RWPE2 (cell line): ENCODE measurements at regions not wholly inside any gene's neighbourhood (a gene's known extent, or its start where the extent isn't known, plus 50 kb on each side); places are given as distances from the start of the nearest gene placed in this dataset.

Experiments used
- ATAC-seq: fragments of 200-7000 bp; cut with Tn5 transposase; 3 replicates; pipeline ENCODE4 v1.9.1; 2021; ENCODE audit warnings: low read depth
- DNase-seq: peaks from one replicate; pipeline ENCODE4 v3.0.0-alpha.2; 2020; ENCODE audit warnings: low spot score
- H3K27ac ChIP-seq: fragments of 450-650 bp; 2 replicates; pipeline ENCODE4 v1.5.1; 2017; ENCODE audit warnings: mild to moderate bottlenecking; ENCODE audit not compliant: poor library complexity, severe bottlenecking
- H3K27me3 ChIP-seq: fragments of 250-450 bp; sonication (Bioruptor Pico); 2 replicates; pipeline ENCODE4 v1.5.1; 2021; ENCODE audit warnings: mild to moderate bottlenecking, moderate library complexity; ENCODE audit not compliant: insufficient read depth, poor library complexity, severe bottlenecking
- H3K36me3 ChIP-seq: fragments of 250-450 bp; sonication (Bioruptor Pico); 2 replicates; pipeline ENCODE4 v1.5.1; 2020; ENCODE audit warnings: low read depth, mild to moderate bottlenecking, moderate library complexity
- H3K4me1 ChIP-seq: fragments of 250-450 bp; sonication (Bioruptor Pico); 2 replicates; pipeline ENCODE4 v1.5.1; 2021; ENCODE audit warnings: mild to moderate bottlenecking, moderate library complexity; ENCODE audit not compliant: insufficient read depth, poor library complexity, severe bottlenecking
- H3K4me3 ChIP-seq: fragments of 250-450 bp; sonication (Bioruptor Pico); 2 replicates; pipeline ENCODE4 v1.5.1; 2021; ENCODE audit warnings: mild to moderate bottlenecking, moderate library complexity; ENCODE audit not compliant: severe bottlenecking
- H3K9me3 ChIP-seq: fragments of 250-450 bp; sonication (Bioruptor Pico); 2 replicates; pipeline ENCODE4 v1.5.1; 2021; ENCODE audit warnings: mild to moderate bottlenecking, moderate library complexity; ENCODE audit not compliant: severe bottlenecking
- CTCF ChIP-seq: fragments of 450-650 bp; IDR thresholded peaks from one replicate; pipeline ENCODE4 v1.5.1; 2017; ENCODE audit warnings: mild to moderate bottlenecking, moderate library complexity; ENCODE audit not compliant: poor library complexity, severe bottlenecking

GRCh38 chr2:217399291-217399690 lies 539.4 kb upstream of the TNP1 start:
- ATAC-seq (no peak; the same call in 2 of the 3 replicates), DNase-seq (no peak)
- Histone ChIP-seq H3K27me3 (no peaks in the 10 kb centered on the region), H3K4me1 (peaks cover 18% of the 10 kb centered on the region), H3K36me3 (no peaks in the 10 kb centered on the region), H3K27ac (no peak overlapping the region), H3K9me3 (no peaks in the 10 kb centered on the region), H3K4me3 (no peak overlapping the region)
- TF ChIP-seq CTCF: no peak

- no peak for TF ChIP-seq CTCF
- H3K9me3 ChIP-seq: no peaks in the 10 kb centered on the region
- ATAC-seq: no peak
- no peaks in the 10 kb centered on the region for H3K27me3 ChIP-seq
- H3K36me3 ChIP-seq: no peaks in the 10 kb centered on the region
- no peak for DNase-seq
- no peak overlapping the region for H3K4me3 ChIP-seq
- H3K27ac ChIP-seq: no peak overlapping the region
- H3K4me1 ChIP-seq: peaks cover 21% of the 10 kb centered on the region
Measured at GRCh38 chr2:217398860-217399259, 539.0 kb upstream of the TNP1 start.

GRCh38 chr2:217398101-217398500 lies 538.2 kb upstream of the TNP1 start:
- no peak overlapping the region for H3K27ac ChIP-seq
- no peak for TF ChIP-seq CTCF
- peaks cover 19% of the 10 kb centered on the region for H3K4me1 ChIP-seq
- H3K36me3 ChIP-seq: no peaks in the 10 kb centered on the region
- DNase-seq (no peak), ATAC-seq (no peak)
- H3K27me3 ChIP-seq: no peaks in the 10 kb centered on the region
- no peaks in the 10 kb centered on the region for H3K9me3 ChIP-seq
- no peak overlapping the region for H3K4me3 ChIP-seq

GRCh38 chr2:217396586-217396985 lies 536.7 kb upstream of the TNP1 start:
- DNase-seq: no peak
- no peaks in the 10 kb centered on the region for H3K36me3 ChIP-seq

More at GRCh38 chr2:217396586-217396985, 536.7 kb upstream of the TNP1 start:
- Histone ChIP-seq H3K27me3 (no peaks in the 10 kb centered on the region), H3K4me1 (peaks cover 11% of the 10 kb centered on the region), H3K27ac (no peak overlapping the region), H3K9me3 (no peaks in the 10 kb centered on the region), H3K4me3 (no peak overlapping the region)
- no peak for TF ChIP-seq CTCF
- no peak for ATAC-seq
